HG02759 (cell line): ENCODE measurements at regions not wholly inside any gene's neighbourhood (a gene's known extent, or its start where the extent isn't known, plus 50 kb on each side); places are given as distances from the start of the nearest gene placed in this dataset.
"Not testable (repeated sequence)": the region's sequence is repeated elsewhere in the genome, so short reads cannot be mapped to it uniquely, and the experiment has no call there.

Source experiments
- ATAC-seq: cut with Tn5 transposase; IDR thresholded peaks from one replicate; pipeline ENCODE4 v1.9.1; 2021; ENCODE audit warnings: mild to moderate bottlenecking, moderate library complexity; ENCODE audit not compliant: unreplicated experiment

- ATAC-seq = no peak
Measured at GRCh38 chrX:39764441-39764914, 333.3 kb downstream of the BCOR start.

- no peak for ATAC-seq
Measured at GRCh38 chrX:39765327-39765726, 332.4 kb downstream of the BCOR start.

- no peak for ATAC-seq
Measured at GRCh38 chrX:39766085-39766726, 331.6 kb downstream of the BCOR start.

GRCh38 chrX:39766855-39767254 lies 330.9 kb downstream of the BCOR start:
- ATAC-seq = no peak

GRCh38 chrX:39767446-39767845 lies 330.3 kb downstream of the BCOR start:
- no peak for ATAC-seq

- ATAC-seq = no peak
Measured at GRCh38 chrX:39769748-39770147, 328.0 kb downstream of the BCOR start.

- no peak for ATAC-seq
Measured at GRCh38 chrX:39771089-39771488, 326.7 kb downstream of the BCOR start.

GRCh38 chrX:39772057-39772832 lies 325.5 kb downstream of the BCOR start:
- ATAC-seq = no peak

GRCh38 chrX:39773150-39773549 lies 324.6 kb downstream of the BCOR start:
- ATAC-seq = no peak

- ATAC-seq = no peak
Measured at GRCh38 chrX:39773923-39774773, 323.6 kb downstream of the BCOR start.

GRCh38 chrX:39774774-39775328 lies 322.9 kb downstream of the BCOR start:
- ATAC-seq = no peak

- no peak for ATAC-seq
Measured at GRCh38 chrX:39777623-39778025, 320.1 kb downstream of the BCOR start.

- no peak for ATAC-seq
Measured at GRCh38 chrX:39779952-39780783, 317.6 kb downstream of the BCOR start.

GRCh38 chrX:39782276-39782675 lies 315.5 kb downstream of the BCOR start:
- ATAC-seq = no peak

- ATAC-seq = no peak
Measured at GRCh38 chrX:39787999-39788398, 309.8 kb downstream of the BCOR start.

GRCh38 chrX:39788521-39788920 lies 309.2 kb downstream of the BCOR start:
- ATAC-seq = no peak

GRCh38 chrX:39791691-39792090 lies 306.1 kb downstream of the BCOR start:
- no peak for ATAC-seq

GRCh38 chrX:39795605-39796004 lies 302.2 kb downstream of the BCOR start:
- ATAC-seq = no peak

- ATAC-seq = no peak
Measured at GRCh38 chrX:39796856-39797255, 300.9 kb downstream of the BCOR start.

- ATAC-seq = not testable (repeated sequence)
Measured at GRCh38 chrX:39798488-39798887, 299.3 kb downstream of the BCOR start.
